ENCODE measurements at regions not wholly inside any gene's neighbourhood (a gene's known extent, or its start where the extent isn't known, plus 50 kb on each side); places are given as distances from the start of the nearest gene placed in this dataset.

DNA sequence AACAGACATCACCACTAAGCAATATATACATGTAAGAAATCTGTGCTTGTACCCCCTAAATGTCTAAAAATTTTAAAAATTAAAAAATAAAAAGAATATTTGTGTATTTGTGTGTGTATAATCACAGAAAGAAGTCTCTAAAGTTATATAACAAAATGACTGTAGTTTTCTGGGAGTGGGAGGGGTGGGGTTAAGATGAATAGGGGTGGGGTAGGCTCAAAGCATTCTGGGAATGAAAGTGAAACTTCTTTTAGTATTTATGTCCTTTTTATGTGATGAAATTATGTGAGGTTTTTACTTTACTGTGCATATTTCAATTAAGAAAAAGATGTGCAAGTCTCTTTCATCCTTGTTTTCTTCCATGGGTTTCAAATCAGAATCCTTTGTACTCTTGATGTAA, 65.3 kb downstream of the FASLG start:
- TF ChIP-seq, protein P1, sequence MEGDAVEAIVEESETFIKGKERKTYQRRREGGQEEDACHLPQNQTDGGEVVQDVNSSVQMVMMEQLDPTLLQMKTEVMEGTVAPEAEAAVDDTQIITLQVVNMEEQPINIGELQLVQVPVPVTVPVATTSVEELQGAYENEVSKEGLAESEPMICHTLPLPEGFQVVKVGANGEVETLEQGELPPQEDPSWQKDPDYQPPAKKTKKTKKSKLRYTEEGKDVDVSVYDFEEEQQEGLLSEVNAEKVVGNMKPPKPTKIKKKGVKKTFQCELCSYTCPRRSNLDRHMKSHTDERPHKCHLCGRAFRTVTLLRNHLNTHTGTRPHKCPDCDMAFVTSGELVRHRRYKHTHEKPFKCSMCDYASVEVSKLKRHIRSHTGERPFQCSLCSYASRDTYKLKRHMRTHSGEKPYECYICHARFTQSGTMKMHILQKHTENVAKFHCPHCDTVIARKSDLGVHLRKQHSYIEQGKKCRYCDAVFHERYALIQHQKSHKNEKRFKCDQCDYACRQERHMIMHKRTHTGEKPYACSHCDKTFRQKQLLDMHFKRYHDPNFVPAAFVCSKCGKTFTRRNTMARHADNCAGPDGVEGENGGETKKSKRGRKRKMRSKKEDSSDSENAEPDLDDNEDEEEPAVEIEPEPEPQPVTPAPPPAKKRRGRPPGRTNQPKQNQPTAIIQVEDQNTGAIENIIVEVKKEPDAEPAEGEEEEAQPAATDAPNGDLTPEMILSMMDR (IDR thresholded peaks at IDR 0.05; ENCODE audit: poor library complexity, severe bottlenecking), result no peak

DNA sequence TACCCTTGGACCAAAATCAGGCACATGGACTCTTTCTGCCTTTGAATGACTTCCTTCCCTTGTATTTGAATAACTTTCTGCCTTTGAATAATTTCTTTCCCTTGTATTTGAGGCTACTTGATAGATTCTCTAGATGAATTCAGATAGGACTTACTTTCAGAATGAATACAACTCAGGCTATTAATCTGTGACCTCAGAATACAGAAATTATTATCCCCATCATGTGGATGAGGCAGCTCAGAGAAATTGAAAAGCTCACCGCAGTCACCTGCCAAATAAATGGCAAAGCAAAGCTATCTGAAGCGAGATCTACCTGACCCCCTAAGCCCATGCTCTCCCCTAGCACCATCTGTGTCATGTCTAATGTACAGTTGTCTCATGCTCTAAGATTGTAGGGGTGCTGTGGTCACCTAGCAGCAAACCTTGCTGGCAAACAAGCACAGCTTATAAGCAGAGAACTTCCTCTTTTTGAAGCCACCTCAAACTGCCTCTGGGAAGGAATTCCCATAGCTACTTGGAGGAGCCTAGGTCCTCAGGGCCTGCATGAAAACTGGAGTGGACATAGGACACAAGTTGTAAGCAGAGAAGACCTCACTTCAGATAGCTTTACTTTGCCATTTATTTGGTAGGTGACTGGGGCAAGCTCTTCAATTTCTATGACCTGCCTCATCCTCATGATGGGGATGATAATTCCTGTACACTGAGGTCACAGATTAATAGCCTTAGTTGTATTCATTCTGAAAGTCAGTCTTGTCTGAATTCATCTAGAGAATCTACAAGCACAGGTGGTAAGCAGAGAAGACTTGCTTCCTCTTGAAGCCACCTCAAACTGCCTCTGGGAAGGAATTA, 66.1 kb downstream of the FASLG start:
- H3K27ac ChIP-seq (ENCODE audit: poor library complexity, severe bottlenecking), result no peak overlapping the region
- no peak for ATAC-seq (ENCODE audit: low read depth)
- no peaks in the 10 kb centered on the region for H3K27me3 ChIP-seq (ENCODE audit: insufficient read depth, poor library complexity, severe bottlenecking)
- DNase-seq (ENCODE audit: low spot score), result no peak
- H3K36me3 ChIP-seq (ENCODE audit: low read depth), result no peaks in the 10 kb centered on the region; the same call in 1 of the 2 replicates
- TF ChIP-seq, protein P1 (IDR thresholded peaks at IDR 0.05; ENCODE audit: poor library complexity, severe bottlenecking), result no peak
- peaks cover 5% of the 10 kb centered on the region for H3K9me3 ChIP-seq (ENCODE audit: severe bottlenecking)
- H3K4me1 ChIP-seq (ENCODE audit: insufficient read depth, poor library complexity, severe bottlenecking), result peaks cover 15% of the 10 kb centered on the region
- no peak overlapping the region for H3K4me3 ChIP-seq (ENCODE audit: severe bottlenecking)

More for the DNA sequence above, 65.3 kb downstream of the FASLG start:
- Histone ChIP-seq H3K9me3 (ENCODE audit: severe bottlenecking) (peaks cover 5% of the 10 kb centered on the region), H3K36me3 (ENCODE audit: low read depth) (no peaks in the 10 kb centered on the region; the same call in 1 of the 2 replicates), H3K4me3 (ENCODE audit: severe bottlenecking) (no peak overlapping the region), H3K4me1 (ENCODE audit: insufficient read depth, poor library complexity, severe bottlenecking) (peaks cover 22% of the 10 kb centered on the region), H3K27me3 (ENCODE audit: insufficient read depth, poor library complexity, severe bottlenecking) (no peaks in the 10 kb centered on the region), H3K27ac (ENCODE audit: poor library complexity, severe bottlenecking) (peak overlapping the region; percentile 28)
- DNase-seq (ENCODE audit: low spot score) (no peak), ATAC-seq (ENCODE audit: low read depth) (no peak)

DNA sequence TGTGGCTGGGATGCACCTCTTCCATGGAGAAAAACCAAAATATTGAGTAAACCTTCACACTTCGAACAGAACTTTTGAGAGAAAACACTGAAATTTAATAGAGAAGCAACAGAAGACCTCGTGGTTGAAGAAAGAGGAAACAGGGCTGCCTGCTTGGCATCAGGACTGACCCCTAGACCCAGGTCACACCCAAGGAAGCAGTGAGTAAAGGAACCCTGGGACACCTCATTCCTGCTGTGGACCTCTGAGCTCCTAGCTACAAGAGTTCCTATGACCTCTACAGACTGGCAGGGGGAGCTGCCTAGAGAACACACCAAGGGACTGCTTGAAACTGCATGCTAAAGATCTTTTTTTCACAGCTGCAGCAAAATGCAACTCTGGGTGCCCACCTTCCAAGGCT, 67.8 kb downstream of the FASLG start:
- TF ChIP-seq, protein P1 (IDR thresholded peaks at IDR 0.05; ENCODE audit: poor library complexity, severe bottlenecking), result no peak
- no peak overlapping the region for H3K4me3 ChIP-seq (ENCODE audit: severe bottlenecking)
- ATAC-seq (ENCODE audit: low read depth), result no peak
- no peaks in the 10 kb centered on the region; the same call in 1 of the 2 replicates for H3K36me3 ChIP-seq (ENCODE audit: low read depth)
- DNase-seq (ENCODE audit: low spot score), result no peak
- H3K9me3 ChIP-seq (ENCODE audit: severe bottlenecking), result peaks cover 5% of the 10 kb centered on the region
- H3K27me3 ChIP-seq (ENCODE audit: insufficient read depth, poor library complexity, severe bottlenecking), result no peaks in the 10 kb centered on the region
- no peak overlapping the region for H3K27ac ChIP-seq (ENCODE audit: poor library complexity, severe bottlenecking)
- H3K4me1 ChIP-seq (ENCODE audit: insufficient read depth, poor library complexity, severe bottlenecking), result peaks cover 14% of the 10 kb centered on the region

DNA sequence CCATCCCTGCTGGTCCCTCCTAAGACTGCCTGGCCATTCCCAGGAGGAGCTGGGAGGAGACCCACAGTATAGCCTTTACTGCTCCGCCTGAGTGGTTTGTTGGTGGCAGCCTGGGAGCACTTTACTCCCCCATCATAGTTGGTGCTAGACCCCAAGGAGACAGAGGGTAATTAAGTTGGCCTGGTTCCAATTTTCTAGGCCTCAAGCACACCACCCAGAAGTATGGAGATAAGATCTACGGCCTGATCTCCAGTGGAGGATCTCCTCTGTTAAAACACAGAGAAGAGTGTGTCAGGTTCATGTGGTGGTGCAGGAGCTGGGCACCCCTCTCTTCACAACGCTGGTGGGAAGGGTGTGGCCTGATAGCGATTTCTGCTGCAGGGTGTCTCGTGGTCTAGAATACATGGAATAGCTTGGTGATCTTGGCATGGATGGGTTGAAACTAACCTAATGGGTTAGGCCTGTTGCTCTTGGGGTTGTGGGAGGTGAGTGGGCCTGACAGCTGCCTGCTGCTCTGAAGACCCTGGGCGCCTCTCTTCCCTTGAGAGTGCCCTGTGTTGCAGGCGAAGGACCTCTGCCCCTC, 68.5 kb downstream of the FASLG start:
- peaks cover 14% of the 10 kb centered on the region for H3K4me1 ChIP-seq (ENCODE audit: insufficient read depth, poor library complexity, severe bottlenecking)
- H3K27ac ChIP-seq (ENCODE audit: poor library complexity, severe bottlenecking), result no peak overlapping the region
- DNase-seq (ENCODE audit: low spot score) (no peak), ATAC-seq (ENCODE audit: low read depth) (no peak)
- peaks cover 5% of the 10 kb centered on the region for H3K9me3 ChIP-seq (ENCODE audit: severe bottlenecking)
- no peaks in the 10 kb centered on the region for H3K27me3 ChIP-seq (ENCODE audit: insufficient read depth, poor library complexity, severe bottlenecking)
- TF ChIP-seq, protein P1 (IDR thresholded peaks at IDR 0.05; ENCODE audit: poor library complexity, severe bottlenecking), result no peak
- H3K4me3 ChIP-seq (ENCODE audit: severe bottlenecking), result no peak overlapping the region
- no peaks in the 10 kb centered on the region; the same call in 1 of the 2 replicates for H3K36me3 ChIP-seq (ENCODE audit: low read depth)
